LNCaP clone FGC (cell line): ENCODE measurements at regions not wholly inside any gene's neighbourhood (a gene's known extent, or its start where the extent isn't known, plus 50 kb on each side); places are given as distances from the start of the nearest gene placed in this dataset.

Experiments used
- DNase-seq: peaks from one replicate; pipeline ENCODE4 v3.0.0-alpha.2; 2011; ENCODE audit warnings: low read depth
- H3K4me3 ChIP-seq: 2 replicates; pipeline ENCODE4 v1.5.1; 2011; ENCODE audit warnings: mild to moderate bottlenecking, low read depth, low read length, control low read depth
- TF ChIP-seq, protein P1 (sequence below): IDR thresholded peaks from 2 replicates; pipeline ENCODE4 v1.5.1; 2012; ENCODE audit warnings: mild to moderate bottlenecking; ENCODE audit not compliant: control insufficient read depth, insufficient read depth; ENCODE audit errors: extremely low read depth

DNA sequence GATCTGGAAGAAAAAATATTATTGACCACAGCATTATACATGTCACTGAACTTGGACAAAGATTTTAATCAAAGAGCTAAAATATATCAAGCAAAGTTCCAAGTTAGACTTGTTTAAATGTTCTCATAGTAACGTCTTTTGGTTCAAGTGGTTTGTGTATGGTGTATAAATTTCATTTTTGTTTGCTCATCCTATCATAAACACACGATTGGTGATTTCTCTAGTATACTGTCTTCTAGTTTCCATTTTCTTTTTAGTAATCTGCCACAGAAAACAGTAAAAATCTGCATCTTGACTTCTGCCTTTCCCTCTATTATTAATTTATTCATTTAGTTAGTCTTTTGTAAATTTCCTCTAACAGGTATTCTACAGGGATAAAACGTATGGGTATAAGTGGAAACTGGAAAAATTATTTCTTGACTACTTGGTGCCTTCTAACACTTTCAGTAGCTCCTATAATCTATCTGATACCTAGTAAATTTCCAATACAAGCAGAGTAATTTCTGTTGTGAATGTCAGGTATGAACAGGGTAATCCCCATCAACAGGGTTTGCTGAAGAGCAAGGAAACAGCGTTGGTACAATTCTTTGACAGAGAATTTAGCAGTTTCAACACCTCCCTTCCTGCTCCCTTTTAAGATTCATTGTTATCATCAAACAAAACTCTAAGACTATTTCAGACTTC lies 268.0 kb downstream of the PTPRC start:
- no peak for DNase-seq
- TF ChIP-seq, protein P1, sequence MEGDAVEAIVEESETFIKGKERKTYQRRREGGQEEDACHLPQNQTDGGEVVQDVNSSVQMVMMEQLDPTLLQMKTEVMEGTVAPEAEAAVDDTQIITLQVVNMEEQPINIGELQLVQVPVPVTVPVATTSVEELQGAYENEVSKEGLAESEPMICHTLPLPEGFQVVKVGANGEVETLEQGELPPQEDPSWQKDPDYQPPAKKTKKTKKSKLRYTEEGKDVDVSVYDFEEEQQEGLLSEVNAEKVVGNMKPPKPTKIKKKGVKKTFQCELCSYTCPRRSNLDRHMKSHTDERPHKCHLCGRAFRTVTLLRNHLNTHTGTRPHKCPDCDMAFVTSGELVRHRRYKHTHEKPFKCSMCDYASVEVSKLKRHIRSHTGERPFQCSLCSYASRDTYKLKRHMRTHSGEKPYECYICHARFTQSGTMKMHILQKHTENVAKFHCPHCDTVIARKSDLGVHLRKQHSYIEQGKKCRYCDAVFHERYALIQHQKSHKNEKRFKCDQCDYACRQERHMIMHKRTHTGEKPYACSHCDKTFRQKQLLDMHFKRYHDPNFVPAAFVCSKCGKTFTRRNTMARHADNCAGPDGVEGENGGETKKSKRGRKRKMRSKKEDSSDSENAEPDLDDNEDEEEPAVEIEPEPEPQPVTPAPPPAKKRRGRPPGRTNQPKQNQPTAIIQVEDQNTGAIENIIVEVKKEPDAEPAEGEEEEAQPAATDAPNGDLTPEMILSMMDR: no peak
- no peak overlapping the region for H3K4me3 ChIP-seq

DNA sequence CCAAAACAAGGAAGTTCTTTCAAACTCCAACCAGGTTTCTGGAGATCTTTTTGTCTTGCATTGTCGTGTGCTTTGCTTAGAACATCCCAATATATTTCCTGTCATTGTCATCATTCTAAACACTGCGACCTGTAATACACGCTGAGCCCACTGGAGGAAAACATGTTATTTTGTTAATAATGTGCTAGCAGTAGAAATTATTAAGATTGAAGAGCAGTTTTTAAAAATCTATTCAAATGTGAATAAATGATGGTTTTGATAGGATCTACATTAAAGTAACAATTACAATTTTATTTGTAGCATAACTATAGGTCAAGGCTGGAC lies 268.5 kb downstream of the PTPRC start:
- H3K4me3 ChIP-seq: no peak overlapping the region
- TF ChIP-seq, protein P1: no peak
- DNase-seq: no peak

DNA sequence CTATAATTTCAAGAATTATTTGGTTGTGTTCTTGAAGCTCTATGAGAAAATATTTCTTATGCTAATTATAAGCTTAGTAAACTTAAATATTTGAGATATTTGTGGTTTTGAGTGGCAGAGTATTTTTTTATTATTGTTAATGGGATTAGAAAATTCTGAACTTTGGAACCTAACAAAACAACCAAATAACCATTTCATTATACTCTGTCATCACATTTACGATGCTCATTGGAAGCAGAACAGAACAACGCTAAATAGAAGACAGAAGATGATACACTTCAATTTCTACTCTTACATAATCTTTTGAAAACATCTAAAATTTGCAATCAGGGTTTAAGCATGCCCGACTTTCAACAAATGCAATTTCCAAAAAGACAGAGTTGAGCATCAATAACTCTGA lies 270.2 kb downstream of the PTPRC start:
- H3K4me3 ChIP-seq: no peak overlapping the region
- TF ChIP-seq, protein P1: no peak
- no peak for DNase-seq

DNA sequence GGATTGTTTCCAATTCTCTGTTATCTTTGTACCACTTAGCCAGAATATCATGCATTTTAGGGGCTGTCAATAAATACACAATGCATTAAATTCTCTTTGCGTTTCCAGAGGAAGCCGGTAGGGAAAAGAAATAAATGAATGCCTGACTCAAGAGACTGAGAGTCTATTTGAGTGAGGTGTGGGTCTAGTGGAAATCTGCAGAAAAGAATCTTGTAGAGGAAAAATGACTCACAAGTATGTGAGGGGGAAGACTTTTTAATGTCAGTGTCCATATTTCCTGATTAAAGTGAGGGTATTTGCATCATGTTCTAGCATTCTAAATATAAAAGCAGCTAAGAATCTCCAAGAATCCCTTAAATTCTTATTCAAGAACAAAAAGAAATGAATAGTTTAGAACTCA lies 271.1 kb downstream of the PTPRC start:
- DNase-seq: no peak
- TF ChIP-seq, protein P1: no peak
- no peak overlapping the region for H3K4me3 ChIP-seq

DNA sequence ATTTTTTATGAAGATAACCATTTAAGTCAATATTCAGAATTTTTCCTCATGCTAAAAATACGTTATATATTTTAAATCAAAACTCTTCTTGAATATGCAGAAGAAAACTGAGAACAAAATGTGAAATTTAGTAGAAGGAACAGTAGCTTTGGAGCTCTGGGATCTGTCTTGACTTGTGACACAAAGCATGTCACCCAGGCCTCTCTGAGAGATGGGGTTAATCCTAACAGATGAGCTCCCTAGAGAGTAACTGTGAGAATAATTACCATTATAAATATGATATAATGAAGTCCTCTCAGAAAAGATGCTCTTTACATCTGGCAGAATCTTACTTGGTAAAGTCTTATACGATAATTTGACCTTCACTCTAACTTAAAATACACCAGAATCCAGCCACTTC lies 272.0 kb downstream of the PTPRC start:
- no peak overlapping the region for H3K4me3 ChIP-seq
- TF ChIP-seq, protein P1: no peak
- DNase-seq: no peak

DNA sequence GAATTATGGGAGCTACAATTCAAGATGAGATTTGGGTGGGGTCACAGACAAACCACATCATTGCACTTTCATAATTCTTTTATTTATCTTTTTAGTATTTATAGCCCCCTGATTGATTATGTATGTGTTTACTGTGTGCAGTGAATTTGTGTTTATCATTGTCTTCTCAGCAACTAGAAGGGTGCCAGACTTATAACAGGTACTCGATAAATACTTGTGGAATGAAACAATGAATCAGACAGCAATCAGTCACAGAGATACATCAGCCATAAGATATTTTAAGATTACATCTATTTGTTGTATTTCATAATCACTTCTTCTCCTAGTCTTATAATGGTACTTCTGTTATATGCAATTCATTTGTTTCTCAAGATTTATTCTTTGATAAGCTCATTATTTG lies 273.2 kb downstream of the PTPRC start:
- TF ChIP-seq, protein P1: no peak
- DNase-seq: no peak
- H3K4me3 ChIP-seq: no peak overlapping the region

DNA sequence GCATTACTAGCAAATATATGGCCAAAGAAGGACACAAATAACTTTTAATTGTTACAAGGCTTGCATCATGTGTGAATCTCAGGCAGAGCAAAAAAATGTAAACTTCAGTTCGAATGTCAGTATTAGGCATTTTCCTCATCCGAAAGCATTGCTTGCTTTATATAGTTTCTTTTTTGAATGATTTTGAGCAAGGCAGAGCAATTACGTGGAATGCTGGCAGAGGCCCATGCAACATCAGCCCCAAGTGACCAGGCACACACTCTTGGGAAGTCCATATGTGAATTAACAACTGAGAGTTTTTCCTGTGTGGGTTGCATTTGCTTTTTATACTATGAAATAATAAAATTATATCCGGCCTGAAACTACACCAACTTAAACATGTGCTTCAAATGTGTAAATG lies 274.8 kb downstream of the PTPRC start:
- DNase-seq: no peak
- TF ChIP-seq, protein P1: no peak
- no peak overlapping the region for H3K4me3 ChIP-seq
